ENCODE measurements at regions not wholly inside any gene's neighbourhood (a gene's known extent, or its start where the extent isn't known, plus 50 kb on each side); places are given as distances from the start of the nearest gene placed in this dataset.
"Not testable (repeated sequence)": the region's sequence is repeated elsewhere in the genome, so short reads cannot be mapped to it uniquely, and the experiment has no call there.

DNA sequence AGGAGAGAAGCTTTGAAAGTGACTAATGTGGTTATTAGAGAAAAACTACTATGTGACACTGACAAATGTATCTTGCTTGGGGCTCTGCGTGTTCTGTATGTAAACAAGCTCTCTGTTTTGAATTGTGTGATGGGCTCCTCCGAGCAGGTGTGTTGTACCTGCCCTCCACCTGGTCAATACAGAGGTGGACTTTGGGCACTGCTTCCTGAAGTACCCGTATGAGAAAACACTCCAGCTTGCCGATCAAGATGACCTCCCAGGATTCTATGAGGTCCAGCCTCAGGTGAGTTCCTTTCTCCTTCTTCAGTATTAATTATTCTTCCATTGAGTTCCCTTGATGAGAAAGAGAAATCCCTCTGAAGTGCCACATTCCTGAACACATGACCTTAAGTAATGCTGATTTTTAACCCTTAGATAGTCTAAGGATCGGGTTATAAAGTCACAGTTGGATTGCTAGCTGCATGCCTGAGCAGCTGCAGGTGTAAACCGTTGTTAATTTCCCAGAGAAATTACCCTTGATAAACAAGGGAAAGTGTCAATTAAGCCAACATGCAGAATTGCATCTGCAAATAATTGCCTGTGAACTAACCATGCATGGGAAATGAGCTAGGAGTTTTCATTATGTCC is 292.0 kb upstream of the NBPF12 start:
- H3K4me1 Mint-ChIP-seq; H3K27me3 Mint-ChIP-seq; H3K36me3 Mint-ChIP-seq (ENCODE audit: low read depth); H3K9me3 Mint-ChIP-seq; POLR2A ChIA-PET; CTCF ChIA-PET; H3K27ac Mint-ChIP-seq; DNase-seq; H3K4me3 Mint-ChIP-seq: not testable (repeated sequence)

- POLR2A ChIA-PET; H3K36me3 Mint-ChIP-seq (ENCODE audit: low read depth); CTCF ChIA-PET; H3K27me3 Mint-ChIP-seq; DNase-seq; H3K9me3 Mint-ChIP-seq; H3K4me3 Mint-ChIP-seq; H3K27ac Mint-ChIP-seq; H3K4me1 Mint-ChIP-seq: not testable (repeated sequence)
Observed at GRCh38 chr1:146641534-146641933, 296.6 kb upstream of the NBPF12 start.

DNA sequence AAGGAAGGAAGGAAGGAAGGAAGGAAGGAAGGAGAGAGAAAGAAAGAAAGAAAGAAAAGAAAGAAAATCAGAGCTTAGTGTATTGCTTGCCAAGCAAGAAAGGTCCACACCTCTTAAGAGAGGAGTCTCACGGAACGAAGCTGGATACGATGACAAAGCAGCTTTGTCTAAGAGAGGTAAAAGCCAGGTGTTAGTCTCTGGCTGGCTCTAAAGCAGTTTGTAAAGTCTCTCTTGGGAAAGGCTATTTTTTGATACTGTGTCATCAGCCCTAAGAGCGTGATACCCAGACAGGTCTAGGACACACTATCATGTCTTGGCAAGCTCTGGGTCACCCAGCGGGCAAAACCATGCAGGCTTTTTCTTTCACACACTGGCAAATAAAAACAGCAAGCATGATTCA is 297.5 kb upstream of the NBPF12 start:
- CTCF ChIA-PET; POLR2A ChIA-PET; H3K9me3 Mint-ChIP-seq; DNase-seq; H3K27ac Mint-ChIP-seq; H3K36me3 Mint-ChIP-seq (ENCODE audit: low read depth); H3K4me1 Mint-ChIP-seq; H3K27me3 Mint-ChIP-seq; H3K4me3 Mint-ChIP-seq: not testable (repeated sequence)

- H3K4me1 Mint-ChIP-seq, DNase-seq, POLR2A ChIA-PET: not testable (repeated sequence)
Observed at GRCh38 chr1:146630302-146630701, 307.8 kb upstream of the NBPF12 start.

GRCh38 chr1:146618582-146618981 is 319.5 kb upstream of the NBPF12 start:
- CTCF ChIA-PET; H3K9me3 Mint-ChIP-seq; H3K27ac Mint-ChIP-seq; DNase-seq; POLR2A ChIA-PET; H3K27me3 Mint-ChIP-seq; H3K4me1 Mint-ChIP-seq; H3K36me3 Mint-ChIP-seq (ENCODE audit: low read depth); H3K4me3 Mint-ChIP-seq: not testable (repeated sequence)

More at GRCh38 chr1:146630302-146630701, 307.8 kb upstream of the NBPF12 start:
- CTCF ChIA-PET; H3K36me3 Mint-ChIP-seq (ENCODE audit: low read depth); H3K27ac Mint-ChIP-seq; H3K27me3 Mint-ChIP-seq; H3K4me3 Mint-ChIP-seq; H3K9me3 Mint-ChIP-seq: not testable (repeated sequence)

DNA sequence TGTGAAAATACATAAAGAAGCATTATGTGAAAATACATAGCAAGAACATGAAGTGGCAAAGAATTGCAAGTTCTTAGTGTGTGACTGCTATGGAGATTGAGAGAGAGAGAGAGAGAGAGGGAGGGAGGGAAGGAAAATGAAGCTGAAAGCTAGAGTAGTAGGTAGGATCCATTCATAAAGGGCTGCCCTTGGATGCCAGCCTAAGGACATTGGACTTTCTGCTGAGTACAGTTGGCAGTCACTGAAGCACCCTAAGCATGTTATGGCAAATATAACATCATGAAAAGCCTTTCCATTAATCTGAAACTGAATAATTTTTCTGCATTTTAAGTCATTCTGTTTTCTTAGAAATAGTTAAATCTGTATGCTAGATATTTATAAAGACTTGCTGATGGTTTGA is 333.4 kb upstream of the NBPF12 start:
- H3K27ac Mint-ChIP-seq; H3K27me3 Mint-ChIP-seq; DNase-seq; POLR2A ChIA-PET; H3K36me3 Mint-ChIP-seq (ENCODE audit: low read depth); CTCF ChIA-PET; H3K4me3 Mint-ChIP-seq; H3K9me3 Mint-ChIP-seq; H3K4me1 Mint-ChIP-seq: not testable (repeated sequence)

DNA sequence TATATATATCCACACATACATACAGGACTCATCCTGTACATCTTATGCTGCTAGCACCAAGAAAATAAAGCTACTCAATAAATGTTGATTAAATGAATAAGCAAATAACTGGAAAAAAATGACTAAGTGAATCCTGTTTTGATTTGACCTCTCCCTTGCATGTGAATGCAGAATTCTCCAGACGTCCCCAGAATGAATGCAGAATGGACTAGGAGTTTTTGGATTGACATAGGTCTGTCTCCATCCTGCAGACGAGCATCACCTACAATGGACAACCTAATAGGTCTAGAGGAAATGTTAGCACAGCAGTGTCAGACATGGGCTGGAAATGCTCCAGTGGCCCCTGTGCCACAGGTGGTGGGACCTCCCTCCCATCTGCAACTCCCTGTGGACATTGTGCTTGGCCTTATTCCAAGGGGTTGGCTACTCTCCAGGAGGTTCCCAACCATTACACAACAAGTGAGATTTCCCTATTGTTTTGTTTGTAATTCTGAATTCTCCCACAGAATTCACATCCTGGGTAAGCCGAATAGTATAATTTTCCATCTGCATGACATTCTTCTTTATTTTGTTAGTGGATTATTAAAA is 337.3 kb upstream of the NBPF12 start:
- H3K36me3 Mint-ChIP-seq (ENCODE audit: low read depth); CTCF ChIA-PET; H3K9me3 Mint-ChIP-seq; H3K4me1 Mint-ChIP-seq; H3K27me3 Mint-ChIP-seq; POLR2A ChIA-PET; DNase-seq; H3K27ac Mint-ChIP-seq; H3K4me3 Mint-ChIP-seq: not testable (repeated sequence)

DNA sequence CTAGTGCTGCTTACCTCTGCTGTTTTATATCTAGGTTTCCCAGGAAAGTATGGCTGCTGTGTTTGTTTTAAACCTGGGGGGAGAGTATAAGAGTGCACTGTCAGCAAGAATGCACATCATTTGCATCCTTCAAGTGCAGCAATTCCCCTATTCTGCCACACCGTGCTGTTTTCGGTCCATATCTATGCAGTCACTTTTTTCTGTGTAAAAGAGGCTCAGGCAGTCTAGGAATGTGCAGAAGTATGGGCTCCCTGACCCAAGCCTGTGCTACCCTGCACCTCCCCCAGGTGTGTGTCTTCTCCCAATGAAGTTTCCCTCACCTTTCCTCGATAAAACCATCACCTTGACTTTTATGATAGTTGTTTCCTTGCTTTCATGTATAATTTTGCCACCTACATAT is 338.2 kb upstream of the NBPF12 start:
- DNase-seq; H3K27me3 Mint-ChIP-seq; H3K4me3 Mint-ChIP-seq; CTCF ChIA-PET; H3K4me1 Mint-ChIP-seq; H3K27ac Mint-ChIP-seq; H3K9me3 Mint-ChIP-seq; POLR2A ChIA-PET; H3K36me3 Mint-ChIP-seq (ENCODE audit: low read depth): not testable (repeated sequence)

DNA sequence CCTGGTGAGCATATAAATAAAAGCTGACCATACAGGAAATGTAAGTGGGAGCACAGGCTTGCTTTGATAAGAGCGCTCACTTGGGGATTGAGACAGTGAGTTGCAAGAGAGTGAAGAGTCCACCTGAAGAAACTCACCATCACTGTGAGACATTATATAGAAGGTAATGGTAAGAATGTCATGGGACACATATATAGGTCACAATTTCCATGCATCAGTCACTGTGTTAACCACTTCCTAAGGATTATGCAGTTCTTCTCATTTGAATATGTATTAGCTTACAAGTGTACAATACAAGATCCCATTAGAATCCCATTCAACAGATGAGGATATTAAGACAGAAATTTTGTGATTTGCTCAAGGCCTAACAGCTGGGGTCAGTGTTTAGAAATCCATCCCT is 352.4 kb upstream of the NOTCH2NLA start:
- H3K4me1 Mint-ChIP-seq; CTCF ChIA-PET; H3K27ac Mint-ChIP-seq; H3K4me3 Mint-ChIP-seq; POLR2A ChIA-PET; H3K27me3 Mint-ChIP-seq; DNase-seq; H3K9me3 Mint-ChIP-seq; H3K36me3 Mint-ChIP-seq (ENCODE audit: low read depth): not testable (repeated sequence)

DNA sequence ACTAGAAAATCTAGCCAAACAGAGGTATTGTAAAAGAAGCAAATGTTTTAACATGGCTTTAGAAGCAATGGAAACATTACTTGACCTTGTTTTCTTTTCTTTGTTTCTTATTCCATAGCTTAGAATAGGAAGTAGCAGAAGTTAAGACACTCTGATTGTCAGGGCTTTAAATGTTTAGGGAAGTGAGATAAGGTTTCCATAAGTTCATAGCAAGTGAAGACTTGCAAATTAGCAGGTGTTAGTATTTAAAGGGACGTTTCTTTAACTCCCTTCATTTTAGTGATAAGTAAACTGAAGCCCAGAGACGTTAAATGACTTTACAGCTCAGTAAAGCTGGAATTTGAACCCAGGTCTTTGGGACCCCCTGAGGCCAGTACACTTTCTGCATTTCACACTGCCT is 338.7 kb upstream of the NOTCH2NLA start:
- H3K9me3 Mint-ChIP-seq; H3K4me3 Mint-ChIP-seq; DNase-seq; H3K27me3 Mint-ChIP-seq; H3K36me3 Mint-ChIP-seq (ENCODE audit: low read depth); CTCF ChIA-PET; H3K27ac Mint-ChIP-seq; H3K4me1 Mint-ChIP-seq; POLR2A ChIA-PET: not testable (repeated sequence)

DNA sequence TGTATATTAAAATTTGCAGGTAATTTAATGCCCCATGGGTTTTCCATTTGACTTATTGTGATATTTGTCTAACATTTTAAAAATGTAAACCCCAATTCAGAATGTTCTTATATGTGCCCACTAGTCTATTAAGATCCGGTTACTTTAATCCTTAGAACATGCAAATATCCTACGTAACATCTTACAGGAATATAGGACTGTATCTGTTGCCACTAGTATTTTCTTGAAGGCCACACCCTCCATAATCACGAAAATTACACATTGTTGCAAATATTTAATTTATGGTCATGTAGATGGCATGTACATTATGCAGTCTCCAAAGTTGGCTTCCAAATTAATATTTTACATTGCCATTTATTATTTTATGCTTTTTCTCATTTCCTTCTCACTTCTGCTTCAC is 329.2 kb upstream of the NOTCH2NLA start:
- H3K4me1 Mint-ChIP-seq; H3K9me3 Mint-ChIP-seq; H3K27ac Mint-ChIP-seq; DNase-seq; H3K36me3 Mint-ChIP-seq (ENCODE audit: low read depth); CTCF ChIA-PET; H3K27me3 Mint-ChIP-seq; POLR2A ChIA-PET; H3K4me3 Mint-ChIP-seq: not testable (repeated sequence)

GRCh38 chr1:146556405-146556804 is 327.6 kb upstream of the NOTCH2NLA start:
- H3K36me3 Mint-ChIP-seq (ENCODE audit: low read depth); H3K9me3 Mint-ChIP-seq; H3K27ac Mint-ChIP-seq; POLR2A ChIA-PET; H3K27me3 Mint-ChIP-seq; CTCF ChIA-PET; DNase-seq; H3K4me1 Mint-ChIP-seq; H3K4me3 Mint-ChIP-seq: not testable (repeated sequence)

- H3K36me3 Mint-ChIP-seq (ENCODE audit: low read depth); H3K4me3 Mint-ChIP-seq; H3K27me3 Mint-ChIP-seq; DNase-seq; H3K4me1 Mint-ChIP-seq; POLR2A ChIA-PET; H3K9me3 Mint-ChIP-seq; H3K27ac Mint-ChIP-seq; CTCF ChIA-PET: not testable (repeated sequence)
Observed at GRCh38 chr1:146552414-146552813, 323.6 kb upstream of the NOTCH2NLA start.

DNA sequence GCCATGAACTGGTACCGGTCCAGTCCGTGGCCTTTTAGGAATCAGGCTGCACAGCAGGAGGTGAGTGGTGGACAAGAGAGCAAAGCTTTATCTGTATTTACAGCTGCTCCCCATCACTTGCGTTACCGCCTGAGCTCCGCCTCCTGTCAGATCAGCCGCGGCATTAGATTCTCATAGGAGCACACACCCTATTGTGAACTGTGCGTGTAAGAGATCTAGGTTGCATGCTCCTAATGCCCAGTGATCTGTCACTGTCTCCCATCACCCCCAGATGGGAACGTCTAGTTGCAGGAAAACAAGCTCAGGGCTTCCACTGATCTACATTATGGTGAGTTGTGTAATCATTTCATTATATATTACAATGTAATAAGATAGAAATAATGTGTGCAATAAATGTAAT is 319.9 kb upstream of the NOTCH2NLA start:
- DNase-seq; H3K4me3 Mint-ChIP-seq; CTCF ChIA-PET; H3K27ac Mint-ChIP-seq; H3K4me1 Mint-ChIP-seq; POLR2A ChIA-PET; H3K36me3 Mint-ChIP-seq (ENCODE audit: low read depth); H3K9me3 Mint-ChIP-seq; H3K27me3 Mint-ChIP-seq: not testable (repeated sequence)
